SU-DHL-6 (cell line): ENCODE measurements at regions not wholly inside any gene's neighbourhood (a gene's known extent, or its start where the extent isn't known, plus 50 kb on each side); places are given as distances from the start of the nearest gene placed in this dataset.

ENCODE experiments used
- H2AFZ ChIP-seq: fragments of 200-600 bp; sonication (generic); 2 replicates; pipeline ENCODE4 v1.6.1; 2014; ENCODE audit warnings: low read depth, mild to moderate bottlenecking, moderate library complexity, mixed read lengths, antibody characterized with exemption, low read length; ENCODE audit not compliant: severe bottlenecking
- H3F3A ChIP-seq: fragments of 200-600 bp; shearing (Covaris generic); 2 replicates; pipeline ENCODE4 v1.6.0; 2016; ENCODE audit warnings: antibody characterized with exemption, mild to moderate bottlenecking; ENCODE audit not compliant: insufficient read depth
- H3K27ac ChIP-seq: fragments of 200-600 bp; sonication (generic); 2 replicates; pipeline ENCODE4 v1.5.1; 2016; ENCODE audit warnings: low read depth, mild to moderate bottlenecking, low read length, moderate library complexity, mixed read lengths
- H3K27me3 ChIP-seq: fragments of 200-600 bp; sonication (generic), shearing (Covaris generic); 2 replicates; pipeline ENCODE4 v1.6.0; 2014; ENCODE audit warnings: mild to moderate bottlenecking, low read length
- H3K36me3 ChIP-seq: fragments of 200-600 bp; sonication (generic); 2 replicates; pipeline ENCODE4 v1.6.1; 2014; ENCODE audit warnings: mild to moderate bottlenecking, low read length, mixed read lengths
- H3K4me2 ChIP-seq: fragments of 300-600, 200-600 bp; shearing (Covaris generic), sonication (generic); 2 replicates; pipeline ENCODE4 v1.6.0; 2014; ENCODE audit warnings: low read length, low read depth, mild to moderate bottlenecking; ENCODE audit not compliant: poor library complexity, severe bottlenecking
- H3K4me3 ChIP-seq: fragments of 200-600 bp; sonication (generic); 2 replicates; pipeline ENCODE4 v1.5.1; 2014; ENCODE audit warnings: antibody characterized with exemption, low read length, mild to moderate bottlenecking, mixed read lengths; ENCODE audit not compliant: insufficient read depth, poor library complexity, severe bottlenecking
- H3K79me2 ChIP-seq: fragments of 200-600 bp; sonication (generic); 2 replicates; pipeline ENCODE4 v1.6.1; 2014; ENCODE audit warnings: mild to moderate bottlenecking, low read length, moderate library complexity; ENCODE audit not compliant: insufficient read depth
- H3K9ac ChIP-seq: fragments of 200-600 bp; sonication (generic); 2 replicates; pipeline ENCODE4 v1.7.0; 2014; ENCODE audit warnings: mild to moderate bottlenecking, low read length
- H3K9me2 ChIP-seq: fragments of 200-600 bp; sonication (generic); replicated peaks from 2 replicates; pipeline ENCODE4 v1.6.1; 2014; ENCODE audit warnings: low read length; ENCODE audit not compliant: insufficient read depth
- H3K9me3 ChIP-seq: fragments of 200-600 bp; sonication (generic); 2 replicates; pipeline ENCODE4 v1.6.1; 2014; ENCODE audit warnings: low read length, mixed read lengths; ENCODE audit not compliant: insufficient read depth
- H4K20me1 ChIP-seq: fragments of 200-600 bp; sonication (generic); 2 replicates; pipeline ENCODE4 v1.6.1; 2014; ENCODE audit warnings: low read depth, mild to moderate bottlenecking, antibody characterized with exemption, low read length, moderate library complexity, mixed read lengths
- CTCF ChIP-seq: fragments of 200-600 bp; sonication (generic); IDR thresholded peaks from one replicate; pipeline ENCODE4 v1.5.1; 2017; ENCODE audit warnings: antibody characterized with exemption, mild to moderate bottlenecking, low read length, moderate library complexity; ENCODE audit not compliant: insufficient read depth, poor library complexity, severe bottlenecking
- EZH2phosphoT487 ChIP-seq: fragments of 200-600 bp; sonication (generic), shearing (Covaris generic); conservative IDR thresholded peaks from 2 replicates; pipeline ENCODE4 v1.6.1; 2018; ENCODE audit warnings: mild to moderate bottlenecking, antibody characterized with exemption, low read length, moderate library complexity, mixed read lengths

GRCh38 chr5:124906339-124907097 lies 160.1 kb upstream of the ZNF608 start:
- Histone ChIP-seq H3K9me2 (no peaks in the 10 kb centered on the region), H3K4me2 (no peak overlapping the region), H2AFZ (no peak overlapping the region), H4K20me1 (no peaks in the 10 kb centered on the region), H3K79me2 (no peaks in the 10 kb centered on the region), H3K9ac (no peak overlapping the region), H3K27me3 (no peaks in the 10 kb centered on the region), H3K4me3 (no peak overlapping the region), H3K36me3 (no peaks in the 10 kb centered on the region), H3K9me3 (no peaks in the 10 kb centered on the region), H3K27ac (no peak overlapping the region), H3F3A (peaks cover 3% of the 10 kb centered on the region)
- TF ChIP-seq EZH2phosphoT487: no peak
- TF ChIP-seq CTCF: no peak

- no peak overlapping the region for H3K4me3 ChIP-seq
- no peak overlapping the region for H3K4me2 ChIP-seq
- no peaks in the 10 kb centered on the region for H3K36me3 ChIP-seq
- no peaks in the 10 kb centered on the region for H3F3A ChIP-seq
- no peaks in the 10 kb centered on the region for H3K9me2 ChIP-seq
- no peaks in the 10 kb centered on the region for H3K79me2 ChIP-seq
- no peaks in the 10 kb centered on the region for H3K9me3 ChIP-seq
- no peak overlapping the region for H2AFZ ChIP-seq
- TF ChIP-seq CTCF: no peak
- TF ChIP-seq EZH2phosphoT487: no peak
- H3K27ac ChIP-seq: no peak overlapping the region
- no peaks in the 10 kb centered on the region for H3K27me3 ChIP-seq
- no peak overlapping the region for H3K9ac ChIP-seq
- no peaks in the 10 kb centered on the region for H4K20me1 ChIP-seq
Observed at GRCh38 chr5:124907098-124907644, 160.7 kb upstream of the ZNF608 start.

GRCh38 chr5:124908581-124909451 lies 162.4 kb upstream of the ZNF608 start:
- Histone ChIP-seq H3K9ac (no peak overlapping the region), H3K27ac (no peak overlapping the region), H3K9me2 (no peaks in the 10 kb centered on the region), H3K27me3 (no peaks in the 10 kb centered on the region), H2AFZ (no peak overlapping the region), H3K9me3 (no peaks in the 10 kb centered on the region), H4K20me1 (no peaks in the 10 kb centered on the region), H3F3A (no peaks in the 10 kb centered on the region), H3K4me3 (no peak overlapping the region), H3K36me3 (no peaks in the 10 kb centered on the region), H3K79me2 (no peaks in the 10 kb centered on the region), H3K4me2 (no peak overlapping the region)
- no peak for TF ChIP-seq EZH2phosphoT487
- no peak for TF ChIP-seq CTCF
